ENCODE measurements at regions not wholly inside any gene's neighbourhood (a gene's known extent, or its start where the extent isn't known, plus 50 kb on each side); places are given as distances from the start of the nearest gene placed in this dataset.

DNA sequence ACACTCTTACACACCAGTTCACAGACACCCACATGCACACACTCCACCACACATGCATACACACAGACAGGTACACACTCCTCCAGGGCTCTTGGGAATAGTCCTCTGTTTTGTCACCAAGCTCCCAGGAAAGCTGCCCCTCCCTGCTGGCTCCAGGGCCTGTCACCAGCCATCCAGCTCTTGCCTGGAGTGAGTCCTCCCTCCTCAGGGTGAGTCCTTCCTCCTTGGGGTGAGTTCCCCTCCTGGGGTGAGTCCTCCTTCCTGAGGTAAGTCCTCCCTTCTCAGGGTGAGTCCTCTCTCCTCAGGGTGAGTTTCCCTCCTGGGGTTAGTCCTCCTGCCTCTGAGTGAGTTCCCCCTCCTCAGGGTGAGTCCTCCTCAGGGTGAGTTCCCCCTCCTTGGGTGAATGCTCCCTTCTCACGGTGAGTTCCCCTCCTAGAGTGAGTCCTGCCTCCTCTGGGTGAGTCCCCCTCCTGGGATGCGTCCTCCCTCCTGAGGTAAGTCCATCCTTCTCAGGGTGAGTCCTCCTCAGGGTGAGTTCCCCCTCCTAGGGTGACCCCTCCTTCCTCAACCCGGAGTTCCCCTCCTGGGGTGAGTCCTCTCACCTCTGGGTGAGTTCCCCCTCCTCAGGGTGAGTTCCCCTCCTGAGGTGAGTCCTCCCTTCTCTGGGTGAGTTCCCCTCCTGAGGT is 100.6 kb upstream of the FGF3 start:
- H3K23ac ChIP-seq (ENCODE audit: insufficient read length) = no peak overlapping the region
- ChIA-PET CTCF (ENCODE audit: partially characterized antibody) (interaction anchor here (0.5 to 4.4 kb wide), 23 partner anchors 10 to 280 kb away, joined by 3 to 34 read pairs (median 6); no protein-coding TSS in a partner anchor), POLR2A (ENCODE audit: partially characterized antibody) (no interaction called here)
- H4K8ac ChIP-seq (ENCODE audit: extremely low read depth, insufficient read depth, low read length) = no peak overlapping the region
- 0 out of 2 replicates have a peak overlapping the region, but pooled peaks have one; percentile 75 for H2BK20ac ChIP-seq (ENCODE audit: low read length)
- no peak overlapping the region for H2BK120ac ChIP-seq (replicated peaks; ENCODE audit: low read depth, low read length)
- H4K5ac ChIP-seq (ENCODE audit: insufficient read length, low read depth, low read length) = no peak overlapping the region
- H2BK15ac ChIP-seq (ENCODE audit: low read length) = peak overlapping the region; percentile 93; the same call in 1 of the 2 replicates
- peak overlapping the region; percentile 25; the same call in 1 of the 2 replicates for H2AK5ac ChIP-seq (ENCODE audit: low read depth, low read length)
- no peak overlapping the region for H2AFZ ChIP-seq (ENCODE audit: low read length)
- peaks cover 0 to 3% (median 1%) of the 10 kb centered on the region in 4 experiments; a peak in 5 of 7 replicates for H3K4me1 ChIP-seq (replicated peaks in 1 of 4; ENCODE audit: control insufficient read depth in 3 of 4, insufficient read depth in 4 of 4, low read length in 3 of 4)
- no peak overlapping the region for H3K4ac ChIP-seq (replicated peaks; ENCODE audit: insufficient read length, low read depth, low read length)
- no peak overlapping the region for H3K4me3 ChIP-seq (ENCODE audit: extremely low read depth in 1 of 4, insufficient read depth in 2 of 4, low read depth in 3 of 4, low read length in 4 of 4)
- no peak overlapping the region for H3K27ac ChIP-seq (ENCODE audit: low read depth, low read length)
- H4K91ac ChIP-seq (replicated peaks; ENCODE audit: insufficient read length, low read length) = peak overlapping the region; percentile 53
- H3K18ac ChIP-seq (ENCODE audit: extremely low read depth, low read length) = no peak overlapping the region
- H3K14ac ChIP-seq (ENCODE audit: insufficient read length) = no peak overlapping the region
- no peaks in the 10 kb centered on the region for H3K79me1 ChIP-seq (ENCODE audit: low read depth, low read length)
- DNase-seq (ENCODE audit: low read depth in 1 of 2, low spot score in 2 of 2) (peak in 1 of 2 experiments; percentile 44), FAIRE-seq (no peak)
- peaks cover 1 to 19% (median 10%) of the 10 kb centered on the region in 4 experiments; a peak in 6 of 7 replicates for H3K27me3 ChIP-seq (replicated peaks in 1 of 4; ENCODE audit: control insufficient read depth in 3 of 4, extremely low read depth in 1 of 4, insufficient read depth in 3 of 4, low read length in 3 of 4)
- 100% methylated on average over 2 of the region's 3 CpGs; no CpG with 5 or more reads in 1 of the 2 experiments for WGBS, 2 experiments (ENCODE audit: extremely low coverage in 1 of 2, insufficient coverage in 1 of 2, insufficient read length in 1 of 2, insufficient replicate concordance in 2 of 2, low coverage in 1 of 2, low lambda C conversion rate in 2 of 2, missing lambda C conversion rate in 1 of 2)
- no peak overlapping the region for H3K4me2 ChIP-seq (ENCODE audit: insufficient read depth in 1 of 2, low read depth in 2 of 2, low read length in 2 of 2)
- no peak for TF ChIP-seq TAF7 (optimal IDR thresholded peaks at IDR 0.05; ENCODE audit: borderline replicate concordance, low read depth, low read length)
- TF ChIP-seq SP4 (IDR thresholded peaks at IDR 0.05; ENCODE audit: low read length) = no peak
- TF ChIP-seq BACH1 (IDR thresholded peaks at IDR 0.05; ENCODE audit: low read length) = no peak
- no peak for TF ChIP-seq EP300 (IDR thresholded peaks at IDR 0.05; ENCODE audit: borderline replicate concordance in 1 of 2, low read depth in 2 of 2, low read length in 2 of 2)
- TF ChIP-seq KDM4A (IDR thresholded peaks at IDR 0.05; ENCODE audit: low read depth, low read length, severe bottlenecking) = no peak
- TF ChIP-seq SAP30 (IDR thresholded peaks at IDR 0.05; ENCODE audit: insufficient read depth, insufficient replicate concordance, low read length) = no peak
- no peak for TF ChIP-seq CHD1 (IDR thresholded peaks at IDR 0.05; ENCODE audit: low read depth, low read length)
- no peak for TF ChIP-seq KDM5A (IDR thresholded peaks at IDR 0.05; ENCODE audit: low read length)
- no peak for TF ChIP-seq RXRA (IDR thresholded peaks at IDR 0.05; ENCODE audit: insufficient read depth, low read depth, low read length)
- TF ChIP-seq ZNF274 (IDR thresholded peaks at IDR 0.05; ENCODE audit: borderline replicate concordance, extremely low read depth, low read length) = no peak
- no peak for TF ChIP-seq ASH2L (IDR thresholded peaks at IDR 0.05; ENCODE audit: low read length)
- TF ChIP-seq, protein P1, sequence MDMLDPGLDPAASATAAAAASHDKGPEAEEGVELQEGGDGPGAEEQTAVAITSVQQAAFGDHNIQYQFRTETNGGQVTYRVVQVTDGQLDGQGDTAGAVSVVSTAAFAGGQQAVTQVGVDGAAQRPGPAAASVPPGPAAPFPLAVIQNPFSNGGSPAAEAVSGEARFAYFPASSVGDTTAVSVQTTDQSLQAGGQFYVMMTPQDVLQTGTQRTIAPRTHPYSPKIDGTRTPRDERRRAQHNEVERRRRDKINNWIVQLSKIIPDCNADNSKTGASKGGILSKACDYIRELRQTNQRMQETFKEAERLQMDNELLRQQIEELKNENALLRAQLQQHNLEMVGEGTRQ (IDR thresholded peaks at IDR 0.05; ENCODE audit: low read length) = no peak
- H3K9ac ChIP-seq (replicated peaks in 1 of 4; ENCODE audit: extremely low read depth in 1 of 4, low read depth in 3 of 4, low read length in 3 of 4) = no peak overlapping the region
- peaks cover 2% of the 10 kb centered on the region; the same call in 1 of the 2 replicates for H3K23me2 ChIP-seq (ENCODE audit: low read depth, low read length)
- H3K56ac ChIP-seq (replicated peaks; ENCODE audit: insufficient read length, low read depth, low read length) = no peak overlapping the region
- H3K36me3 ChIP-seq (ENCODE audit: control insufficient read depth in 2 of 4, insufficient read depth in 4 of 4, low read length in 3 of 4) = no peaks in the 10 kb centered on the region
- no peaks in the 10 kb centered on the region for H3K9me3 ChIP-seq (ENCODE audit: insufficient read depth in 2 of 2, low read depth in 1 of 2, low read length in 1 of 2)
- no peaks in the 10 kb centered on the region for H3K79me2 ChIP-seq (ENCODE audit: control insufficient read depth in 1 of 2, insufficient read depth in 2 of 2, low read length in 2 of 2)
- no peak overlapping the region for H2BK5ac ChIP-seq (ENCODE audit: low read depth, low read length)
- peaks cover 0 to 3% of the 10 kb centered on the region in 2 experiments for H4K20me1 ChIP-seq (replicated peaks in 1 of 2; ENCODE audit: control insufficient read depth in 1 of 2, insufficient read depth in 2 of 2, low read length in 2 of 2)
- H2BK12ac ChIP-seq (ENCODE audit: low read depth, low read length) = no peak overlapping the region; the same call in 1 of the 2 replicates
